ENCODE measurements at regions not wholly inside any gene's neighbourhood (a gene's known extent, or its start where the extent isn't known, plus 50 kb on each side); places are given as distances from the start of the nearest gene placed in this dataset.
"Not testable (repeated sequence)": the region's sequence is repeated elsewhere in the genome, so short reads cannot be mapped to it uniquely, and the experiment has no call there.

- no peak overlapping the region for H3K4me3 ChIP-seq (ENCODE audit: low read length)
- TF ChIP-seq CTCF (conservative IDR thresholded peaks at IDR 0.05; ENCODE audit: low read depth, low read length), result no peak
- DNase-seq (ENCODE audit: low read depth), result no peak
Measured at GRCh38 chr11:91086028-91086427, 863.2 kb upstream of the CHORDC1 start.

- DNase-seq (ENCODE audit: low read depth), result no peak
- no peak for TF ChIP-seq CTCF (conservative IDR thresholded peaks at IDR 0.05; ENCODE audit: low read depth, low read length)
- no peak overlapping the region for H3K4me3 ChIP-seq (ENCODE audit: low read length)
Measured at GRCh38 chr11:91082255-91082654, 859.4 kb upstream of the CHORDC1 start.

- H3K4me3 ChIP-seq (ENCODE audit: low read length), result no peak overlapping the region
- TF ChIP-seq CTCF (conservative IDR thresholded peaks at IDR 0.05; ENCODE audit: low read depth, low read length), result no peak
- peak; percentile 77 for DNase-seq (ENCODE audit: low read depth)
Measured at GRCh38 chr11:91081440-91082043, 858.7 kb upstream of the CHORDC1 start.

- H3K4me3 ChIP-seq (ENCODE audit: low read length), result no peak overlapping the region
- no peak for DNase-seq (ENCODE audit: low read depth)
- no peak for TF ChIP-seq CTCF (conservative IDR thresholded peaks at IDR 0.05; ENCODE audit: low read depth, low read length)
Measured at GRCh38 chr11:91078221-91078620, 855.4 kb upstream of the CHORDC1 start.

- no peak overlapping the region for H3K4me3 ChIP-seq (ENCODE audit: low read length)
- no peak for DNase-seq (ENCODE audit: low read depth)
- no peak for TF ChIP-seq CTCF (conservative IDR thresholded peaks at IDR 0.05; ENCODE audit: low read depth, low read length)
Measured at GRCh38 chr11:91075032-91075695, 852.3 kb upstream of the CHORDC1 start.

GRCh38 chr11:91067666-91068065, 844.8 kb upstream of the CHORDC1 start:
- DNase-seq (ENCODE audit: low read depth), result no peak
- H3K4me3 ChIP-seq (ENCODE audit: low read length), result no peak overlapping the region
- TF ChIP-seq CTCF (conservative IDR thresholded peaks at IDR 0.05; ENCODE audit: low read depth, low read length), result no peak

- no peak for TF ChIP-seq CTCF (conservative IDR thresholded peaks at IDR 0.05; ENCODE audit: low read depth, low read length)
- H3K4me3 ChIP-seq (ENCODE audit: low read length), result no peak overlapping the region
- DNase-seq (ENCODE audit: low read depth), result no peak
Measured at GRCh38 chr11:91066456-91067047, 843.7 kb upstream of the CHORDC1 start.

- not testable (repeated sequence) for H3K4me3 ChIP-seq (ENCODE audit: low read length); DNase-seq (ENCODE audit: low read depth)
Measured at GRCh38 chr11:91063399-91063798, 840.5 kb upstream of the CHORDC1 start.

Data from retinal pigment epithelial cell (primary cell).